ENCODE measurements at regions not wholly inside any gene's neighbourhood (a gene's known extent, or its start where the extent isn't known, plus 50 kb on each side); places are given as distances from the start of the nearest gene placed in this dataset.
"Not testable (repeated sequence)": the region's sequence is repeated elsewhere in the genome, so short reads cannot be mapped to it uniquely, and the experiment has no call there.

- intact Hi-C loops (cut with DNase I, micrococcal nuclease) = no loop called here
- H3K4me3 ChIP-seq = no peak overlapping the region
- TF ChIP-seq, protein P1, sequence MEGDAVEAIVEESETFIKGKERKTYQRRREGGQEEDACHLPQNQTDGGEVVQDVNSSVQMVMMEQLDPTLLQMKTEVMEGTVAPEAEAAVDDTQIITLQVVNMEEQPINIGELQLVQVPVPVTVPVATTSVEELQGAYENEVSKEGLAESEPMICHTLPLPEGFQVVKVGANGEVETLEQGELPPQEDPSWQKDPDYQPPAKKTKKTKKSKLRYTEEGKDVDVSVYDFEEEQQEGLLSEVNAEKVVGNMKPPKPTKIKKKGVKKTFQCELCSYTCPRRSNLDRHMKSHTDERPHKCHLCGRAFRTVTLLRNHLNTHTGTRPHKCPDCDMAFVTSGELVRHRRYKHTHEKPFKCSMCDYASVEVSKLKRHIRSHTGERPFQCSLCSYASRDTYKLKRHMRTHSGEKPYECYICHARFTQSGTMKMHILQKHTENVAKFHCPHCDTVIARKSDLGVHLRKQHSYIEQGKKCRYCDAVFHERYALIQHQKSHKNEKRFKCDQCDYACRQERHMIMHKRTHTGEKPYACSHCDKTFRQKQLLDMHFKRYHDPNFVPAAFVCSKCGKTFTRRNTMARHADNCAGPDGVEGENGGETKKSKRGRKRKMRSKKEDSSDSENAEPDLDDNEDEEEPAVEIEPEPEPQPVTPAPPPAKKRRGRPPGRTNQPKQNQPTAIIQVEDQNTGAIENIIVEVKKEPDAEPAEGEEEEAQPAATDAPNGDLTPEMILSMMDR (IDR thresholded peaks at IDR 0.05) = no peak
These were observed 153.4 kb upstream of the ARSJ start for GRCh38 chr4:114132830-114133229.

DNA sequence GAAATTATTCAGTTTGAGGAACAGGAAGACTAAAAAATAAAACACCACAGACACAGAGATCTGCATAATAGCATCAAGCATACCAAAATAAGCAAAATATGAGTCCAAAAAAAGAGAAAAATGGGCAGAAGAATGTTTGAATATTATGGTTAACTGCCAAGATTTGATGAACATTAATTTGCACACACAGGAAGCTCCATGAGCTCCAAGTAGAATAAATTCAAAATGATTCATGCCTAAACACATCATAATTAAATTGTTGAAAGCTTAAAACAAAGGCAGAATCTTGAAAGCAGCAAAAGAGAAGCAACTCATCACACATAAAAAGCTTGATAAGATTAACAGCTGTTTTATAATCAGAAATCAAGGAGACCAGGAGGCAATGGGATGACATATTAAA, 156.6 kb upstream of the ARSJ start:
- ATAC-seq (no peak), DNase-seq (no peak)
- no peaks in the 10 kb centered on the region for H3K9me3 ChIP-seq
- H3K36me3 ChIP-seq (ENCODE audit: low read depth) = no peaks in the 10 kb centered on the region
- TF ChIP-seq, protein P1 (IDR thresholded peaks at IDR 0.05) = no peak
- no peak overlapping the region for H3K4me3 ChIP-seq
- intact Hi-C loops (cut with DNase I, micrococcal nuclease) = no loop called here
- no peaks in the 10 kb centered on the region for H3K4me1 ChIP-seq (ENCODE audit: low read depth)

More at GRCh38 chr4:114132830-114133229, 153.4 kb upstream of the ARSJ start:
- ATAC-seq = no peak
- Histone ChIP-seq H3K36me3 (ENCODE audit: low read depth) (no peaks in the 10 kb centered on the region), H3K4me1 (ENCODE audit: low read depth) (no peaks in the 10 kb centered on the region), H3K9me3 (no peaks in the 10 kb centered on the region)
- no peak for DNase-seq

- DNase-seq = no peak
- H3K9me3 ChIP-seq = no peaks in the 10 kb centered on the region
- no peaks in the 10 kb centered on the region for H3K4me1 ChIP-seq (ENCODE audit: low read depth)
- H3K36me3 ChIP-seq (ENCODE audit: low read depth) = no peaks in the 10 kb centered on the region
- H3K4me3 ChIP-seq = no peak overlapping the region
- intact Hi-C loops (cut with DNase I, micrococcal nuclease) = no loop called here
- TF ChIP-seq, protein P1 (IDR thresholded peaks at IDR 0.05) = no peak
- no peak for ATAC-seq
These were observed 158.5 kb upstream of the ARSJ start for GRCh38 chr4:114137984-114138383.

GRCh38 chr4:114146947-114147618, 167.6 kb upstream of the ARSJ start:
- H3K36me3 ChIP-seq (ENCODE audit: low read depth) = no peaks in the 10 kb centered on the region
- ATAC-seq = no peak
- H3K4me1 ChIP-seq (ENCODE audit: low read depth) = no peaks in the 10 kb centered on the region
- TF ChIP-seq, protein P1 (IDR thresholded peaks at IDR 0.05) = no peak
- intact Hi-C loops (cut with DNase I, micrococcal nuclease) = no loop called here
- H3K4me3 ChIP-seq = no peak overlapping the region
- DNase-seq = no peak
- no peaks in the 10 kb centered on the region for H3K9me3 ChIP-seq

- H3K4me3 ChIP-seq = not testable (repeated sequence)
These were observed 168.3 kb upstream of the ARSJ start for GRCh38 chr4:114147619-114148208.

DNA sequence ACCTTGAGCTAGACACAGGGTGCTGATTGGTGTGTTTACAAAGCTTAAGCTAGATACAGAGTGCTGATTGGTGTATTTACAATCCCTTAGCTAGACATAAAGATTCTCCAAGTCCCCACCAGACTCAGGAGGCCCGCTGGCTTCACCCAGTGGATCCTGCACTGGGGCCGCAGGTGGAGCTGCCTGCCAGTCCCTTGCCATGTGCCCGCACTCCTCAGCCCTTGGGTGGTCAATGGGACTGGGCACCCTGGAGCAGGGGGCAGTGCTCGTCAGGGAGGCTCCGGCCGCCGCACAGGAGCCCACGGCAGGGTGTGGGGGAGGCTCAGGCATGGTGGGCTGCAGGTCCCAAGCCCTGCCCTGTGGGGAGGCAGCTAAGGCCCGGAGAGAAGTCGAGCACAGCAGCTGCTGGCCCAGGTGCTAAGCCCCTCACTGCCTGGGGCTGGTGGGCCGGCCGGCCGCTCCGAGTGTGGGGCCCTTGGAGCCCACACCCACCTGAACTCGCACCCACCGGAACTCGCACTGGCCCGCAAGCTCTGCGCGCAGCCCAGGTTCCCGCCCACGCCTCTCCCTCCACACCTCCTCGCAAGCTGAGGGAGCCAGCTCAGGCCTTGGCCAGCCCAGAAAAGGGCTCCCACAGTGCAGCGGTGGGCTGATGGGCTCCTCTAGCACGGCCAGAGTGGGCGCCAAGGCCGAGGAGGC, 169.1 kb upstream of the ARSJ start:
- H3K4me1 ChIP-seq (ENCODE audit: low read depth); intact Hi-C loops (cut with DNase I, micrococcal nuclease); H3K4me3 ChIP-seq; H3K36me3 ChIP-seq (ENCODE audit: low read depth); H3K9me3 ChIP-seq; DNase-seq; ATAC-seq: not testable (repeated sequence)

More at GRCh38 chr4:114147619-114148208, 168.3 kb upstream of the ARSJ start:
- intact Hi-C loops (cut with DNase I, micrococcal nuclease); H3K9me3 ChIP-seq; H3K4me1 ChIP-seq (ENCODE audit: low read depth); H3K36me3 ChIP-seq (ENCODE audit: low read depth); ATAC-seq; DNase-seq: not testable (repeated sequence)
